ENCODE measurements at regions not wholly inside any gene's neighbourhood (a gene's known extent, or its start where the extent isn't known, plus 50 kb on each side); places are given as distances from the start of the nearest gene placed in this dataset.

DNA sequence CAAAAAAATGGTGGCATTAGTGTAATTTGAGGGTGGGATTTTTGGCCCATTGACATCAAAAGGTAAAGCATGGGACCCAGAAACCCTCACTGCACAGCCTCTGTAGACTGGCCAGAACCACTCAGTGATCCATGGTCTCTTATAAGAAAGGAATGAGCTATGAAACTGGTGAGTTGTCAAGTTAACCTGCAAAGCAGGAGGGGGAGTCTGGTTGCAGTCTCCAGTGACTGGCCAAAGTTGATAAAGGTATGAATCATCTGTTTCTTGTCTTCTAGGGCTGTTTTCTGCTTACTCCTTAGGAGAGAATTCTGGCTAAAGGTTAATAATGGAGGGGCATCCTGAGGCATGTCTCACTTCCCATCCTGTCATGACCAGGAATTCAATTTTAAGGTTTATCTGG is 325.2 kb downstream of the TLR4 start:
- Histone ChIP-seq H3K27me3 (no peaks in the 10 kb centered on the region), H3K4me3 (no peak overlapping the region), H3K27ac (no peak overlapping the region), H3K36me3 (no peaks in the 10 kb centered on the region), H3K9me3 (no peaks in the 10 kb centered on the region), H3K4me1 (no peaks in the 10 kb centered on the region)
- TF ChIP-seq POLR2A (IDR thresholded peaks at IDR 0.05) = no peak
- TF ChIP-seq CTCF (IDR thresholded peaks at IDR 0.05) = no peak
- no peak for DNase-seq
- intact Hi-C loops (cut with DNase I) = no loop called here

DNA sequence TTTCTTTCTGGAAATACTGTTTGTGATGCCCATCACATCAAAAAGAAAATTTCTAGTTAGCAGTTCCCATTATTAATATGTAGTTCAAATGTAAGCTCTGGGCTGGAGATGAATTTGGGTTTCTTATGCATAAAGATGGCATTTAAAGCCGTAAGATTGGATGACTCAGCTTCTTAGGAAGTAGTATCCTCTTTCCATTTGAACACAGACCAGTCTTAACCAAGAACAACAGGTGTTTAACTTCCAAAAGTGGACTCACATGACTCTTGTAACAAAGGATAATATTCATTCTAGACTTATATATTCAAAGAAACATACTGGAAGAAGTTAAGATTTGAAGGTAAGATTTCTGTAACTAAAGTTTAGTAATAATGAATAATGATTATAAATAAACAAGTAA is 330.5 kb downstream of the TLR4 start:
- no peaks in the 10 kb centered on the region for H3K36me3 ChIP-seq
- no peak for DNase-seq
- H3K9me3 ChIP-seq = no peaks in the 10 kb centered on the region
- H3K27me3 ChIP-seq = no peaks in the 10 kb centered on the region
- no peak overlapping the region for H3K27ac ChIP-seq
- H3K4me3 ChIP-seq = no peak overlapping the region
- TF ChIP-seq CTCF (IDR thresholded peaks at IDR 0.05) = no peak
- TF ChIP-seq POLR2A (IDR thresholded peaks at IDR 0.05) = no peak
- 27 to 59% methylated on average over 1 of the region's 1 CpG for WGBS, 2 donors
- intact Hi-C loops (cut with DNase I) = no loop called here
- H3K4me1 ChIP-seq = no peaks in the 10 kb centered on the region

GRCh38 chr9:118038713-118039112 is 334.5 kb downstream of the TLR4 start:
- Histone ChIP-seq H3K4me1 (no peaks in the 10 kb centered on the region), H3K36me3 (no peaks in the 10 kb centered on the region), H3K9me3 (no peaks in the 10 kb centered on the region), H3K4me3 (no peak overlapping the region), H3K27me3 (no peaks in the 10 kb centered on the region), H3K27ac (no peak overlapping the region)
- no peak for TF ChIP-seq CTCF (IDR thresholded peaks at IDR 0.05)
- TF ChIP-seq POLR2A (IDR thresholded peaks at IDR 0.05) = no peak
- intact Hi-C loops (cut with DNase I) = no loop called here
- DNase-seq = no peak
- 38 to 41% methylated on average over 2 of the region's 2 CpGs for WGBS, 2 donors

DNA sequence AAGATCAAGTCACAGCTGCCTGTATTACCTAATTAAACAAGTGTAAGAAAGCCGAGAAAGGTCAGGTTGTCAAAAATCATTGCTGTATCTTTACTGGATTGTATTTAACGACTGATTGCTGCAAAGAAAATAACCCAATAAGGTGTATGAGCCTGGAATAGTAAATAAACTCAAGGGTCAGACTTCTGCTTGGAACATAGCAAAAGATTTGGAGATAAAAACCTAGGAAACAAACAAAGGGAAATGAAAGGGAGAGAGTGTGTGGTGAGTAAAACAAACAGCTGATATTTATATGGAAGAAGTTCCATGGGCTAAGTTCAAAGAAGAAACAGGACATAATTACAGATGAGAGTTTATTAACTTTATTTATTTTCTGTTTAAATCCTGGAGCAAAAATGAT is 354.0 kb downstream of the TLR4 start:
- no peak overlapping the region for H3K27ac ChIP-seq
- TF ChIP-seq CTCF (IDR thresholded peaks at IDR 0.05) (no peak), POLR2A (IDR thresholded peaks at IDR 0.05) (no peak)
- H3K4me3 ChIP-seq = no peak overlapping the region
- H3K9me3 ChIP-seq = no peaks in the 10 kb centered on the region
- intact Hi-C loops (cut with DNase I) = no loop called here
- H3K27me3 ChIP-seq = no peaks in the 10 kb centered on the region
- 14 to 28% methylated on average over 2 of the region's 2 CpGs for WGBS, 2 donors
- no peak for DNase-seq
- no peaks in the 10 kb centered on the region for H3K4me1 ChIP-seq
- no peaks in the 10 kb centered on the region for H3K36me3 ChIP-seq

GRCh38 chr9:118059484-118060278 is 355.5 kb downstream of the TLR4 start:
- no peaks in the 10 kb centered on the region for H3K36me3 ChIP-seq
- no peaks in the 10 kb centered on the region for H3K27me3 ChIP-seq
- WGBS, 2 donors = 21 to 26% methylated on average over 11 of the region's 11 CpGs
- H3K4me1 ChIP-seq = no peaks in the 10 kb centered on the region
- H3K27ac ChIP-seq = no peak overlapping the region
- H3K4me3 ChIP-seq = no peak overlapping the region
- H3K9me3 ChIP-seq = no peaks in the 10 kb centered on the region
- intact Hi-C loops (cut with DNase I) = no loop called here
- no peak for DNase-seq
- TF ChIP-seq POLR2A (IDR thresholded peaks at IDR 0.05) (no peak), CTCF (IDR thresholded peaks at IDR 0.05) (no peak)
